Fibroblast of skin of back (primary cell): ENCODE measurements at regions not wholly inside any gene's neighbourhood (a gene's known extent, or its start where the extent isn't known, plus 50 kb on each side); places are given as distances from the start of the nearest gene placed in this dataset.

Experiments
- DNase-seq: peaks from one replicate; pipeline ENCODE4 v3.0.0-alpha.2; 2013

GRCh38 chr1:14217384-14217783 lies 381.1 kb upstream of the KAZN start:
- DNase-seq = no peak

- no peak for DNase-seq
Measured at GRCh38 chr1:14220324-14220723, 378.2 kb upstream of the KAZN start.

- DNase-seq = no peak
Measured at GRCh38 chr1:14220811-14221210, 377.7 kb upstream of the KAZN start.

- no peak for DNase-seq
Measured at GRCh38 chr1:14222086-14222485, 376.4 kb upstream of the KAZN start.

- no peak for DNase-seq
Measured at GRCh38 chr1:14228677-14229076, 369.8 kb upstream of the KAZN start.

- DNase-seq = no peak
Measured at GRCh38 chr1:14233510-14233909, 365.0 kb upstream of the KAZN start.

- DNase-seq = no peak
Measured at GRCh38 chr1:14236097-14236496, 362.4 kb upstream of the KAZN start.

- no peak for DNase-seq
Measured at GRCh38 chr1:14238472-14239307, 359.8 kb upstream of the KAZN start.

GRCh38 chr1:14240265-14240664 lies 358.2 kb upstream of the KAZN start:
- DNase-seq = no peak

- no peak for DNase-seq
Measured at GRCh38 chr1:14242123-14242522, 356.4 kb upstream of the KAZN start.

GRCh38 chr1:14242870-14243269 lies 355.6 kb upstream of the KAZN start:
- no peak for DNase-seq

GRCh38 chr1:14245954-14246353 lies 352.5 kb upstream of the KAZN start:
- no peak for DNase-seq

- no peak for DNase-seq
Measured at GRCh38 chr1:14246471-14246870, 352.0 kb upstream of the KAZN start.

GRCh38 chr1:14247666-14248065 lies 350.8 kb upstream of the KAZN start:
- DNase-seq = no peak

GRCh38 chr1:14251871-14252270 lies 346.6 kb upstream of the KAZN start:
- no peak for DNase-seq

- no peak for DNase-seq
Measured at GRCh38 chr1:14253676-14254075, 344.8 kb upstream of the KAZN start.

GRCh38 chr1:14254251-14254650 lies 344.2 kb upstream of the KAZN start:
- DNase-seq = no peak

- no peak for DNase-seq
Measured at GRCh38 chr1:14255233-14255632, 343.3 kb upstream of the KAZN start.

- no peak for DNase-seq
Measured at GRCh38 chr1:14255711-14256110, 342.8 kb upstream of the KAZN start.

GRCh38 chr1:14259191-14259757 lies 339.2 kb upstream of the KAZN start:
- no peak for DNase-seq

GRCh38 chr1:14260480-14260879 lies 338.0 kb upstream of the KAZN start:
- DNase-seq = no peak

GRCh38 chr1:14261395-14261794 lies 337.1 kb upstream of the KAZN start:
- no peak for DNase-seq

GRCh38 chr1:14262637-14263036 lies 335.8 kb upstream of the KAZN start:
- no peak for DNase-seq

- DNase-seq = no peak
Measured at GRCh38 chr1:14263225-14263624, 335.3 kb upstream of the KAZN start.

- DNase-seq = no peak
Measured at GRCh38 chr1:14263671-14264070, 334.8 kb upstream of the KAZN start.
